ENCODE measurements at regions not wholly inside any gene's neighbourhood (a gene's known extent, or its start where the extent isn't known, plus 50 kb on each side); places are given as distances from the start of the nearest gene placed in this dataset.

GRCh38 chr5:54649041-54649504 lies 131.5 kb downstream of the SNX18 start:
- DNase-seq (ENCODE audit: low spot score in 2 of 2), result no peak
- H3K27me3 Mint-ChIP-seq, result no peaks in the 10 kb centered on the region
- H3K4me3 Mint-ChIP-seq, result no peak overlapping the region
- H3K9me3 Mint-ChIP-seq, result peaks cover 5% of the 10 kb centered on the region
- peaks cover 40% of the 10 kb centered on the region for H3K4me1 Mint-ChIP-seq
- peaks cover 5% of the 10 kb centered on the region for H3K36me3 Mint-ChIP-seq
- ATAC-seq (ENCODE audit: low read depth), result no peak
- H3K27ac Mint-ChIP-seq, result no peak overlapping the region

GRCh38 chr5:54646356-54647101 lies 129.0 kb downstream of the SNX18 start:
- H3K4me3 Mint-ChIP-seq, result peak overlapping the region; percentile 76
- H3K36me3 Mint-ChIP-seq, result peaks cover 5% of the 10 kb centered on the region
- peak; percentile 51 to 64 for DNase-seq (ENCODE audit: low spot score in 2 of 2)
- no peaks in the 10 kb centered on the region for H3K27me3 Mint-ChIP-seq
- peaks cover 5% of the 10 kb centered on the region for H3K9me3 Mint-ChIP-seq
- peak; percentile 93 for ATAC-seq (ENCODE audit: low read depth)
- peak overlapping the region; percentile 95 for H3K27ac Mint-ChIP-seq
- H3K4me1 Mint-ChIP-seq, result peaks cover 41% of the 10 kb centered on the region

GRCh38 chr5:54645882-54646355 lies 128.4 kb downstream of the SNX18 start:
- Mint-ChIP-seq H3K27ac (peak overlapping the region; percentile 95), H3K4me3 (peak overlapping the region; percentile 76), H3K4me1 (peaks cover 38% of the 10 kb centered on the region), H3K9me3 (peaks cover 5% of the 10 kb centered on the region), H3K27me3 (no peaks in the 10 kb centered on the region), H3K36me3 (peaks cover 5% of the 10 kb centered on the region)
- DNase-seq (ENCODE audit: low spot score in 2 of 2), result no peak
- no peak for ATAC-seq (ENCODE audit: low read depth)

- Mint-ChIP-seq H3K9me3 (peaks cover 5% of the 10 kb centered on the region), H3K27ac (peak overlapping the region; percentile 69), H3K4me1 (peaks cover 38% of the 10 kb centered on the region), H3K27me3 (no peaks in the 10 kb centered on the region), H3K36me3 (peaks cover 5% of the 10 kb centered on the region), H3K4me3 (no peak overlapping the region)
- ATAC-seq (ENCODE audit: low read depth), result no peak
- no peak for DNase-seq (ENCODE audit: low spot score in 2 of 2)
These were observed 126.7 kb downstream of the SNX18 start for GRCh38 chr5:54644226-54644625.

GRCh38 chr5:54643685-54644106 lies 126.1 kb downstream of the SNX18 start:
- peaks cover 5% of the 10 kb centered on the region for H3K9me3 Mint-ChIP-seq
- ATAC-seq (ENCODE audit: low read depth), result no peak
- peaks cover 5% of the 10 kb centered on the region for H3K36me3 Mint-ChIP-seq
- H3K4me3 Mint-ChIP-seq, result no peak overlapping the region
- peaks cover 38% of the 10 kb centered on the region for H3K4me1 Mint-ChIP-seq
- no peak overlapping the region for H3K27ac Mint-ChIP-seq
- DNase-seq (ENCODE audit: low spot score in 2 of 2), result no peak
- no peaks in the 10 kb centered on the region for H3K27me3 Mint-ChIP-seq

- Mint-ChIP-seq H3K4me1 (peaks cover 7% of the 10 kb centered on the region), H3K9me3 (no peaks in the 10 kb centered on the region), H3K27ac (no peak overlapping the region), H3K4me3 (no peak overlapping the region), H3K36me3 (no peaks in the 10 kb centered on the region), H3K27me3 (no peaks in the 10 kb centered on the region)
- no peak for ATAC-seq (ENCODE audit: low read depth)
- no peak for DNase-seq (ENCODE audit: low spot score in 2 of 2)
These were observed 122.1 kb downstream of the SNX18 start for GRCh38 chr5:54639621-54640020.

- Mint-ChIP-seq H3K36me3 (no peaks in the 10 kb centered on the region), H3K9me3 (no peaks in the 10 kb centered on the region), H3K4me1 (no peaks in the 10 kb centered on the region), H3K4me3 (no peak overlapping the region), H3K27ac (no peak overlapping the region), H3K27me3 (no peaks in the 10 kb centered on the region)
- no peak for ATAC-seq (ENCODE audit: low read depth)
- no peak for DNase-seq (ENCODE audit: low spot score in 2 of 2)
These were observed 120.5 kb downstream of the SNX18 start for GRCh38 chr5:54638106-54638505.

- ATAC-seq (ENCODE audit: low read depth), result no peak
- Mint-ChIP-seq H3K4me3 (no peak overlapping the region), H3K36me3 (no peaks in the 10 kb centered on the region), H3K4me1 (no peaks in the 10 kb centered on the region), H3K27me3 (no peaks in the 10 kb centered on the region), H3K9me3 (no peaks in the 10 kb centered on the region), H3K27ac (no peak overlapping the region)
- DNase-seq (ENCODE audit: low spot score in 2 of 2), result no peak
These were observed 120.1 kb downstream of the SNX18 start for GRCh38 chr5:54637654-54638053.

- Mint-ChIP-seq H3K9me3 (peaks cover 3% of the 10 kb centered on the region), H3K27ac (no peak overlapping the region), H3K27me3 (no peaks in the 10 kb centered on the region), H3K4me1 (no peaks in the 10 kb centered on the region), H3K36me3 (no peaks in the 10 kb centered on the region), H3K4me3 (no peak overlapping the region)
- no peak for DNase-seq (ENCODE audit: low spot score in 2 of 2)
- ATAC-seq (ENCODE audit: low read depth), result no peak
These were observed 116.5 kb downstream of the SNX18 start for GRCh38 chr5:54634089-54634488.

- Mint-ChIP-seq H3K27ac (no peak overlapping the region), H3K4me3 (no peak overlapping the region), H3K9me3 (peaks cover 3% of the 10 kb centered on the region), H3K27me3 (no peaks in the 10 kb centered on the region), H3K4me1 (peaks cover 8% of the 10 kb centered on the region), H3K36me3 (no peaks in the 10 kb centered on the region)
- DNase-seq (ENCODE audit: low spot score in 2 of 2) (no peak), ATAC-seq (ENCODE audit: low read depth) (no peak)
These were observed 114.7 kb downstream of the SNX18 start for GRCh38 chr5:54632131-54632701.

GRCh38 chr5:54630738-54631359 lies 113.3 kb downstream of the SNX18 start:
- peaks cover 3% of the 10 kb centered on the region for H3K9me3 Mint-ChIP-seq
- DNase-seq (ENCODE audit: low spot score in 2 of 2) (no peak), ATAC-seq (ENCODE audit: low read depth) (no peak)
- no peak overlapping the region for H3K27ac Mint-ChIP-seq
- H3K36me3 Mint-ChIP-seq, result no peaks in the 10 kb centered on the region
- H3K4me1 Mint-ChIP-seq, result peaks cover 14% of the 10 kb centered on the region
- H3K27me3 Mint-ChIP-seq, result no peaks in the 10 kb centered on the region
- no peak overlapping the region for H3K4me3 Mint-ChIP-seq

- ATAC-seq (ENCODE audit: low read depth) (no peak), DNase-seq (ENCODE audit: low spot score in 2 of 2) (no peak)
- H3K36me3 Mint-ChIP-seq, result no peaks in the 10 kb centered on the region
- H3K27me3 Mint-ChIP-seq, result no peaks in the 10 kb centered on the region
- peaks cover 3% of the 10 kb centered on the region for H3K9me3 Mint-ChIP-seq
- H3K4me1 Mint-ChIP-seq, result peaks cover 21% of the 10 kb centered on the region
- no peak overlapping the region for H3K27ac Mint-ChIP-seq
- no peak overlapping the region for H3K4me3 Mint-ChIP-seq
These were observed 111.6 kb downstream of the SNX18 start for GRCh38 chr5:54629115-54629514.

- H3K4me1 Mint-ChIP-seq, result peaks cover 23% of the 10 kb centered on the region
- H3K9me3 Mint-ChIP-seq, result peaks cover 3% of the 10 kb centered on the region
These were observed 110.5 kb downstream of the SNX18 start for GRCh38 chr5:54628050-54628449.

GRCh38 chr5:54626407-54626806 lies 108.8 kb downstream of the SNX18 start:
- peaks cover 23% of the 10 kb centered on the region for H3K4me1 Mint-ChIP-seq
- no peaks in the 10 kb centered on the region for H3K36me3 Mint-ChIP-seq
- no peak overlapping the region for H3K4me3 Mint-ChIP-seq
- no peaks in the 10 kb centered on the region for H3K27me3 Mint-ChIP-seq
- DNase-seq (ENCODE audit: low spot score in 2 of 2), result no peak
- ATAC-seq (ENCODE audit: low read depth), result no peak
- peak overlapping the region; percentile 38 for H3K27ac Mint-ChIP-seq
- H3K9me3 Mint-ChIP-seq, result peaks cover 3% of the 10 kb centered on the region

More at GRCh38 chr5:54628050-54628449, 110.5 kb downstream of the SNX18 start:
- no peak overlapping the region for H3K27ac Mint-ChIP-seq
- DNase-seq (ENCODE audit: low spot score in 2 of 2) (no peak), ATAC-seq (ENCODE audit: low read depth) (no peak)
- no peak overlapping the region for H3K4me3 Mint-ChIP-seq
- no peaks in the 10 kb centered on the region for H3K36me3 Mint-ChIP-seq
- H3K27me3 Mint-ChIP-seq, result no peaks in the 10 kb centered on the region

All from memory B cell (primary cell).